PFSK-1 (cell line): ENCODE measurements at regions not wholly inside any gene's neighbourhood (a gene's known extent, or its start where the extent isn't known, plus 50 kb on each side); places are given as distances from the start of the nearest gene placed in this dataset.

Experiments used
- FOXP2 ChIP-seq: optimal IDR thresholded peaks from 2 replicates; pipeline ENCODE3; 2011; ENCODE audit warnings: borderline replicate concordance, control low read depth, inconsistent platforms; ENCODE audit not compliant: insufficient read depth; ENCODE audit errors: extremely low read length, extremely low read depth
- POLR2AphosphoS5 ChIP-seq: IDR thresholded peaks from 2 replicates; pipeline ENCODE4 v1.6.1; 2012; ENCODE audit warnings: low read depth, mild to moderate bottlenecking, control low read depth, low read length, moderate library complexity
- REST ChIP-seq, 2 experiments: IDR thresholded peaks; 2 replicates each; pipeline versions ENCODE4 v1.6.1 to v1.8.0; 2011 to 2012; ENCODE audit warnings: low read depth in 2 of 2, low read length in 2 of 2, control low read depth in 1 of 2, inconsistent platforms in 1 of 2, mild to moderate bottlenecking in 1 of 2, moderate library complexity in 1 of 2; ENCODE audit not compliant: insufficient read depth in 1 of 2
- SIN3A ChIP-seq: IDR thresholded peaks from 2 replicates; pipeline ENCODE4 v1.6.1; 2012; ENCODE audit warnings: mild to moderate bottlenecking, low read length, moderate library complexity, borderline replicate concordance; ENCODE audit not compliant: insufficient read depth
- TAF1 ChIP-seq: IDR thresholded peaks from 2 replicates; pipeline ENCODE4 v1.6.1; 2012; ENCODE audit warnings: low read length, control low read depth, borderline replicate concordance; ENCODE audit not compliant: insufficient read depth

DNA sequence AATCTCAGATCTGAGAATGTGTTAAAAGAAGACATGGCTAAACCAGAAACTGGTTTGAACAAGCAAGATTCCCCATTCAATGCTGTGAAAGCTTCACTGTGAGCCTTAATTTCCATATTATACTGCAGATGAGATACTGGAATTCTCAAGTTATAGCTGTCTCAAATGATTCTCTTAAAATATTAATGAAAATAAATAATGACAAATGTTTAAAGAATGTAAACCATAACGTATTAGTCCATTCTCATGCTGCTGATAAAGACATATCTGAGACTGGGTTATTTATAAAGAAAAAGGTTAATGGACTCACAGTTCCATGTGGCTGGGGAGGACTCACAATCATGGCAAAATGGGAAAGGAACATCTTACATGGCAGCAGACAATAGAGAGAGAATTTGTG lies 667.8 kb downstream of the SLITRK1 start:
- TF ChIP-seq TAF1 (no peak), FOXP2 (no peak), SIN3A (no peak), REST (IDR thresholded peaks at IDR 0.05; ENCODE audit: insufficient read depth in 1 of 2, low read depth in 2 of 2, low read length in 2 of 2) (no peak), POLR2AphosphoS5 (no peak)

DNA sequence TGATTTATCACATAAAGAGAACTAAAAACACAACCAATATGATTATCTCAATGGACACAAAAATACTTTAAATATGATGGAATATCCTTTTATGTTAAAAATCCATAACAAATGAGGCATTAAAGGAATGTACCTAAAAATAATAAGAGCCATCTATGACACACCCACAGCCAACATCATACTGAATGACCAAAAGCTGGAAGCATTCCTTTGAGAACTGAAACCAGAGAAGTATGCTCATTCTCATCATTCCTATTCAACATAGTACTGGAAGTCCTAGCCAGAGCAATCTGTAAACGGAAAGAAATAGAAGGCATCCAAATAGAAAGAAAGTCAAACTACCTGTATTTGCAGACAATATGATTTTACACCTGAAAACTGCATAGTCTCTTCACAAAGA lies 671.0 kb downstream of the SLITRK1 start:
- TF ChIP-seq TAF1 = no peak
- TF ChIP-seq FOXP2 = no peak
- TF ChIP-seq REST (IDR thresholded peaks at IDR 0.05; ENCODE audit: insufficient read depth in 1 of 2, low read depth in 2 of 2, low read length in 2 of 2) = no peak
- no peak for TF ChIP-seq POLR2AphosphoS5
- TF ChIP-seq SIN3A = no peak

DNA sequence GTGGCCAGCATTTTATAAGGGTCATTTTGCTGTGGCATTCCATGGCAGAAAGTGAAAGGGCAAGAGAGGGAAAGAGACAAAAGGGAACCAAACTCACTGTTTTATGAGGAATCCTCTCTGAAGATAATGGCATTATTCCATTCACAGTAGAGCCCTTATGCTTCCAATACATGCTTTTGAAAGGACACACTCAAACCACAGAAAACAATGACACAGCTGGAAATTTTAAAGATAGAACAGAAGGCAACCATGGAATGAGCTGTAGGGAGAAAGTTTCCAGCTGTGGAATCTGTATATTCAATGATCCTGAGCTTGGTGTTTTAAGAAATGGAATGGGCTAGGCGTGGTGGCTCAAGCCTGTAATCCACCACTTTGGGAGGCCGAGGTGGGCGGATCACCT lies 677.4 kb downstream of the SLITRK1 start:
- no peak for TF ChIP-seq TAF1
- TF ChIP-seq FOXP2 = no peak
- no peak for TF ChIP-seq REST (IDR thresholded peaks at IDR 0.05; ENCODE audit: insufficient read depth in 1 of 2, low read depth in 2 of 2, low read length in 2 of 2)
- TF ChIP-seq POLR2AphosphoS5 = no peak
- TF ChIP-seq SIN3A = no peak

DNA sequence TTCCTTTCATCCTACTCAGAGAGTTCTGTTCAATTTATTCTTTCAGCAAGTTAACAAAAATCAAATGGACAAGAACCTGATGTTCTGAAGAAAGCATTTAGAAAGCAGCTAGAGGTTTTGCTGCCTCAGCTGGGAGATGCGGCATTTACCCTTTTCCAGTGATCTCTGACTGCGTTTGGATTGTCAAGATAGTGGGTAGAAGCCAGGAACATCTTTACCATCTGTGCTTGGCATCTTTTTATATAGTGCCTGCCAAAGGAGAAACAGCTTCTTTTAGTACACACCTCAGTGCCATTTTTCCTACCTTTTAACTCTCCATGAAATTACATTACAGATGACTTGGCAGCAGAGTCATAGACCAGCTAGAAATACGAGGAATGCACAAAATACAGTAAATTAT lies 680.8 kb downstream of the SLITRK1 start:
- no peak for TF ChIP-seq SIN3A
- TF ChIP-seq TAF1 = no peak
- no peak for TF ChIP-seq POLR2AphosphoS5
- TF ChIP-seq REST (IDR thresholded peaks at IDR 0.05; ENCODE audit: insufficient read depth in 1 of 2, low read depth in 2 of 2, low read length in 2 of 2) = no peak
- TF ChIP-seq FOXP2 = no peak

DNA sequence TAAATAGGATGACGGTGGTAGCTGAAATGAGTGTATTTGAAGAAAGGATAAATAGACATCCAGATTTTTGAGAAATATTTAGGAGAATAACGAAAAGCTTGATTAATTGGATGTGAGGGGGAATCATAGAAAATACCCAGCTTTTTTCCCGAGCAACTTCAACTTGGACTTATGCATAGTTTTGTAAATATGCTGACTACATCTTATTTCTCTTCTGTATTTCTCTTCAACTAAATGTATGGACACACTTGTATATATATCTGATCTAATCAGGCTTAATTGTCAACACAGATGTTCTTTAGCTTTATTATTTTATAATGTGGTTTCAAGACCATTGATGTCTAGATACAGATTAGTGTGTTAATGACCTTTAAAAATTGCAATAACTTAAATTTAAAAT lies 685.0 kb downstream of the SLITRK1 start:
- TF ChIP-seq REST (IDR thresholded peaks at IDR 0.05; ENCODE audit: insufficient read depth in 1 of 2, low read depth in 2 of 2, low read length in 2 of 2) (no peak), SIN3A (no peak), FOXP2 (no peak), POLR2AphosphoS5 (no peak), TAF1 (no peak)
